AML-193 (cell line): ENCODE measurements at regions not wholly inside any gene's neighbourhood (a gene's known extent, or its start where the extent isn't known, plus 50 kb on each side); places are given as distances from the start of the nearest gene placed in this dataset.

Experiments used
- DNase-seq, 2 experiments: peaks; one replicate each; lab custom pipeline; 2025; lab: John Stamatoyannopoulos, UW

DNA sequence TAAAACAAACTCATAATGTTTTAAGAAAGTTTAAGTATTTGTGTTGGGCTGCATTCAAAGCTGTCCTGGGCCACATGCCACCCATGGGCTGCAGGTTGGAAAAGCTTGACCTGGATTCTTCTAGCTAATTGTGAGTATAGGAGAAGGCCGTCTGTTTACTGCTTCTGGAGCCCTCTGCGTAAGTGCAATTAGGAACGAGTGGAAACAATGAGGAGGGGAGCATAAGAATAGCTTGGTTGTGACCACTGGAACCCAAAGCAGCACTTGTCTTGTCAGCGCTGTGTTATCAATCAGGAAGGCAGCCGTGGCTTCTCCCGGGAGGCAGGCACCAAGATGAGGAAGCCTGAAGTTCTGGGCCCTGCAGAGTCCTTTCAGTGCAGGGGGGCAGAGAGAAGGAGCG is 110.4 kb upstream of the MBNL2 start:
- DNase-seq: no peak

DNA sequence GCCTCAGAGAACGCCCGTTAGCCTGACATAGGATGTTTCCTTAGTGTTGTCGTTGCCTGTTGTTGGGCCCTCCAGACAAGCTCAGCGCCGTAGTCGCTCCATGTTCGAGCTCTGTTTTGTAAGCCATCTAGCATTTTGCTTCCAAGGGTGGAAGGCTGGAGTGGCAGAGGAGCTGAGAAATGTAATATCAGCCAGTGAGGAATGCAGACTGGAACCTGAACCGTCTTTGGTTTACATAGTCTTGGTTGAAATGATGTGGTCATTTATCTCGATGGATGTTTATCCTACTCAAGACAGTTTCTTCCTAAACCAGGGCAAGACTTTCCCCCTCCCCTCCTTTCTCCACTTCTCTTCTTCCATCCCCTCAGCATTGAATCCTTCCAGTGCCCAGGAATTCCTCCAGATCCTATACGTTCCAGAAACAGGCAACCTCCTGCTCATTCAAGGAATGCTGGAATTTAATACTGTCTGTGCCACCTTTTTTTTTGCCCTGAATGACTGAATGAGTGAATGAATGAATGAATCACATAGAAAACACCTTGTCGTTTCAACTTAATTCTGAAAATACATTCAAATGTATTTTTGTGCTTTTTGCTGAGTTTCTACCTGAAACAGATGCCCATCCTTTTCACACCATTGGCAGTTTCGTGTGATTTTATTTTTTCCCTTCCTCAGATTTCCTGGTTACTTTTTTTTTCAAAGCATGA is 109.5 kb upstream of the MBNL2 start:
- DNase-seq: no peak

DNA sequence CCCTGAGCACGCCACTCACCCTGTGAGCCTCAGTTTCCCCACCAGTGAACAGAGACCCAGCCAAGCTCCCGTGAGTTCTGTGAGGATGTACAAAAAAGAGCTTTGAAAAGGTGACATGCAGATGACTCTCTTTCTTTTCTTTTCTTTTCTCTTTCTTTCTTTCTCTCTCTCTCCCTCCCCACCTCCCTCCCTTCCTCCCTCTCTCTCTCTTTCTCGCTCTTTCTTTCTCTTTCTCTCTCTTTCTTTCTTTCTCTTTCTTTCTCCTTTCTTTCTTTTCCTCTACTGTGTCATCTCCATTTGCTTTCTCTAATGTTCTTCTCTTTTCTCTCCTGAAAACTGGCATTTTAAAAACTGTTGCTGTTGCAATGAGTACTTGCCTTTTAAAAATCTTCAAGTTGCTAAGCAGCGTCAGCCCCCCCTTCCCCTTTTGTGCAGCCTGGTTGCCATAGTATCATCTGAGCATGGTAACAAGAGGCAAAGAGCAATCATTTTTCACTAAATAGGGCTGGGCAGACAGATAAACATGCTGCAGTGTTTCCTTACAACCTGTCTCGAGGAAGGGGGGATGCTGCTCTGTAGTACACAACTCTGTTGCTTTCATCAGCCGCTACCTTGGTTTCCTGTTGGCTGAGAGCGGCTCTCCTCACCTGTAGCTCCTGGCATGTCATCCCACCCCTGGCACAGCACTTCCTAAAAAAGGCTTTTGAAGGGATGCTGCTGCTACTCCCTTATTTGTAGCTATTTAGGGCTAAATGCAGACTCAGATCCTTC is 108.7 kb upstream of the MBNL2 start:
- no peak for DNase-seq

DNA sequence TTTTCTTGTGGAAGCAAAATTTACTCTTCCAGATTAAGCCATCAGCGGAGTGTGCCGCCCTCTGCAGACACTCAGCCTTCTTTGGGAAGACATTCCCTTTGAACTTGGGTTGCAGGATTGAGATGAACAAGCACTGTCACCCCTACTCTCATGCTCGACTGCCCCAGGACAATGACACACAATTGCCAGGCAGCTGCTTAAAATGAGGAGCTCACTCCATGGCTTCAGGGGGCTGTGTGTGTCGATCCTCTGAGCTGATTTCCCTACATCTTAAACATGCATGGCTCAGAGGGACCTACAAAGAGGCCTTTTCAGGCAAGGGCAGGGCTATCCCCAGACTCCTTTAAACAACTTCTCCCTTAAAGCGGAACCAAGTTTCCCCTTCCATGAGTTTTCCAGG is 107.5 kb upstream of the MBNL2 start:
- no peak for DNase-seq

DNA sequence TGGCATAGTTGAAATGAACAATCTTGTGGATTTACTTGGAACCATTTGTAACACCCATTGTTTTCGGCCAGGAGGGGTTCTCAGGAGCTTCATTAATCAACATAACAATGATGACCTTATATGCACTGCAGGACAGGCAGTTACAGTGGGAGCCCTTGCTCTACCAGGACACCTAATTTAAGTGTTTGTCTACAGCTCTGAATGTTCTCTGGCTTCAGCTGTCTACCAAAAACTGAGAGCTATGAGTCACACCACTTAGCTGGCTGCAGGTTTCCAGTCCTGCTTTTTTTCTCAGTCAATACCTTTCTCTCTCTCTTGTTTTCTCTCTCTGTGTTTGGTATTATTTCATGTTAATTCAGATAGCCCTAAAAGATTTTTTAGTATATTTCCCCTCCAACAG is 105.4 kb upstream of the MBNL2 start:
- no peak for DNase-seq

DNA sequence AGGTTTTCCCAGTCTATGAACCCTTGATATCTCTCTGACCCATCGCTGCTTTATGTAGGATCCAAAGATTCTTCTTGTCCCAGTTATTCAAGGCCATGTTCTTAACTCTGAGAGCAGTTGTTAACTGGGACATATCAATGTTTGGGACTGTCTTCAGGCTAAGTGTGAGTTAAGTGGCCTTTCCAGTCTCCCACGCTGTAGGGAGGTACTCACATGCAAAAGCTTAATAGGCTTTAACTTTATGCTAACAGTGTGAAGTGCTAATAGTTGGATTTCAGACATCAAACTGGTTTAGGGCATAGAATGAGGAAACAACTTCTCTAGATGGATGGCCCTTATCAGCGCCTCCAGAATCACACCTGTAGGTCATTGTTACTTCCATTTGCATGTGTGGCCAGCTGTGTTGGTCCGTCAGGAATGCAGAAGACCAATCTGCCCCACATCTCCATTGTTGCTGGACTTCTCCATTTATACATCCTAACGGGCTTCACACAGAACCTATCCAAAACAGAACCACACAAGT is 104.7 kb upstream of the MBNL2 start:
- no peak for DNase-seq

DNA sequence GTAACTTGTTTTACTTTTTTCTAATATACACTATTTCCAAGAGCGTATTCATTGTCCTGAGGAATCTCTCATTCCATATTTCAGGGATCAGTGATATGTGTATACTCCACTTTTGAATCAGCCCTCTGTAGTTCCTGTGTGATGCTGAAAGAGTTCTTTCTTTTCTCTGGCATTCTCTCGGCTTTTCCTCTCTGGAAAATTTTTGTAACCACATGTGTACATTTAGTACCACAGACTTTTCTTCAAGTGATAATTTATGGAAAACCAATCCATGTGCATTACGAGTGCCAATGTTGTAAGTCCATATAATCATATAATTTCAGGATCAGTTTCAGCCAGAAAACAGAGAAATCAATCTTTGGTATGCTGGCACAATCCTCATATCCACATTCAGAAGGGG is 102.2 kb upstream of the MBNL2 start:
- DNase-seq: no peak

DNA sequence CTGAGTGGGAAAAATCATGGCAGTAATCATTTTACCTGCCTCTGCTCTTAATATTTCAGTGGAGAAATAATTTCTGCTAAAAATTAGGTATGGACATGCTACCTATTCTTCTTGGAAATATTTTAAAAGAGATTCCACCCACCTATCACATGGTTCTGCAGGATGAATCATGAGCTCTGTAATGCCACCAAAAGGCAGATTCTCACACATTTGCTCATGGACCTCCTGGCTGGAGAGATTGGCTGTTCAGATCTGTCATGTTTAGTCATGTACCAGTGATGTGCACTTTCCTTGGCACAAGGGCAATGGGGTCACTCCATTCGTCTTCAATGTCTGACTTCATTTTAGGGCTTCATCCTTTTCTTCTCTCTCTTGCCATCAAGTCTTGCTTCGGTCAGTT is 101.8 kb upstream of the MBNL2 start:
- no peak for DNase-seq

DNA sequence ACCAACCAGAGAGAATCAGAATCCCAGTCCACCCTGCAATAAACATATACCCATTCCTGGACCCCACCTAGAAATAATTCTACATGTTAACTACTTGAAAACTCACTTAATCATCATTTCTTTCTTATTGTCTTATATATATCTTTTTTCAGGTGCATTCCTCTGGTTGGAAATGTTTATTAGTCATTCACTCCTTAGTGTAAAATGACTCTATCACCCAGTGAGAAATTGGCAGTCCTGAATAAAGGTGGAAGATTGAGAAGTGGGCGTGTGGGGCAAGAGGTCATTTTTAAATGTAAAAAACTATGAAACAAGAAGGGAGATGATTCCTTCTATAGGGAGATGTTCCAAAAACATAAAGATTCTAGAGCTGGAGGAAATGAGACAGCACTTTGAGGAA is 101.2 kb upstream of the MBNL2 start:
- DNase-seq: no peak

DNA sequence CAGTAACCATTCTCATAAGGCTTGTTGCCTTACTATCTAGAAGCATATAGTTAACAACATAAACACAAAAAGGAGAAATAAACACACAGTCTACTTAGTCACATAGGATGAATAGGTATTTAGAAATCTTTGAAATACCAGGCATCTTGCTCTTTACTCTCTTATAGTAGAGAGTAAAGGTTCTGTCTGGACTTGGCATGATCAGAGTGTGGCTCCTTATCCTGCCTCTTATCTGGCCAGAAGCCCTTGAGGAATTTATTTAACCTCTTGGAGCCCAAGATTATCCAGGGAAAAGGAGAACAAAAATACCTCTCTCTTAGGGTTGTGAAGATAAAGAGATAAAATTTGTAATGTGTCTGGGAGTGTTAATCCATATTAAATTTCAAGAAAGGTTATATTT is 100.2 kb upstream of the MBNL2 start:
- DNase-seq: no peak

DNA sequence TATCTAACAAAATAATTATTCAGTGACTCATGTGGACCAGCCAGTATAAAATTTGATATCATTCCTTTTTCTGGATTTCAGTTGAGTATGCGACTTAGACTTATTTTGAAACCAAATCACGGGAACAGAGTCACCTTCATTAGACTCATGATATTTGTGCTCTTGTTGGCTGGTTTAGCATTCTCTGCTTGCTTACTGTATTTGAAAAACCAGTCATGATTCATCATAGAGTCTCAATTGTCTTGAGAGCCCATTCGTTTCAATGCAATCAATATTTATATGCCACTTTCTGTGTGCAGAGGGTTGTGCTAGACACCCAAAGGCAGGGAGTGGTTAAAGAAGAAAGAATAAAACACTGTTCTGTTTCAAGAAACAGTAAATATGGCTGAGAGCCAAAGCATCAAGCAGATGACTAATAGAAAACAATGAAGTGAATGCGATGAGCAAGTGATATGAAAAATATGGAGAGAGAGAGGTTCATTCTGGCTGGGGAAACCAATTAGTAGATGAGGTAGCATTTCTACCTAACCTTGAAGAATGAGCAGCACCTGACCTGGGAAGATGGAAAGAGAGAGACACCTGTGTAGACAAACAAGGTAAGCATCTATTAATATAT is 99.6 kb upstream of the MBNL2 start:
- no peak for DNase-seq

DNA sequence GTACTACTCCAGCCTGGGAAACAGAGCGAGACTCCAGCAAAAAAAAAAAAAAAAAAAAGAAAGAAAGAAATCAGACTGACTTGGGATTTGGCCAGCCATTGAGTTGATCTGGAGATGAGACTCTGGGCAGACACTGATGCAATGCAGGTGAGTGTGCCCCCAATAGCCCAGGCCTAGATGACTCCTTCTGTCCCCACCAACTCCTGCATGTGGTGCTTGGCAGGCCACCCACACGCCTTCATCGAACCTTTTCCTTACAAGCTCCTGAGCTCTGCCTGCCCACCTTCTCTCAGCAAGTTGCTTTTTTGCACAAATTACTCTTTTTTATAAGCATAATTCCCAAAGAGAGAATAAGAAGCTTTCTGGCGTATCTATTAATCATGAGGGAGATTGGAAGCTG is 97.9 kb upstream of the MBNL2 start:
- no peak for DNase-seq

DNA sequence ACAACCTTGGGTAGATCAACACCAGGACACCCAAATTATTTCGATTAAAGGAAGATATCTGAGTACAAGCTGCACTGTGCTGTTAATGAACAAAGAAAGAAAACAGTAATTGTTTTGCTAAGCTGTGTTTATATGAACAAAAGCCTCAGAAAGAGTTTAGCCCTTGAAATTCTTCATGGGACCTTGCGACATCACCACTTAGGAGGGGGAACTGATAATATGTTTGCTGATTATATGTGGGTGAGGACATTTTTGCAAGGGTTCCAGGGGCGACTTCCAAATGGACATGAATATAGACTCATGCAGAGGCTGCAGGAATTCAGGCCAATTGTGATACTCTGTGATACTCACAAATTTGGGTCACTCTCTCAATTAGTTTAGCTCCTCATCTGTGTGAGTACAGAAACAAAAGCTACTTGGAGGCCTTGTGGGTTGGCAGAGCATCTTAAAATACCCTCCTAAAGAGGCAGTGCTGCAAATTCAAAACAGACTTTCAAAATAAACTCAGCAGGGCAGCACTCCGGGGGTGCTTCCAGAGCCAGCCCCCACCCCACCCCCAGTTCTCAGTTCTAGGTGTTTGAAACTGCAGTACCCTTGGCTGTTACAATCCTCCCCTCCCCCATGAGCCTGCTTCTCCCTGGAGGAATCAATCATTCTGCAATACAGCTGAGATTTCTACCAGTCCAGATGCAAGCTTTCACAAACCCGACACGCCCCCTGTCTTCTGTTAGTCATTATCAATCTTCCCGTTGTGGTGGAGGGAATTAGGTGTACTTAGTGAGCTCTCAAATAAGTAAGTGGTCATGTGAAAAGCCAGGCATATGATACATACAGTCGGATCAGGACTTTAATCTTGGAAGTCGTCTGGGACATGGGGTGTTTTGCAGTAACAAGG is 97.0 kb upstream of the MBNL2 start:
- no peak for DNase-seq

DNA sequence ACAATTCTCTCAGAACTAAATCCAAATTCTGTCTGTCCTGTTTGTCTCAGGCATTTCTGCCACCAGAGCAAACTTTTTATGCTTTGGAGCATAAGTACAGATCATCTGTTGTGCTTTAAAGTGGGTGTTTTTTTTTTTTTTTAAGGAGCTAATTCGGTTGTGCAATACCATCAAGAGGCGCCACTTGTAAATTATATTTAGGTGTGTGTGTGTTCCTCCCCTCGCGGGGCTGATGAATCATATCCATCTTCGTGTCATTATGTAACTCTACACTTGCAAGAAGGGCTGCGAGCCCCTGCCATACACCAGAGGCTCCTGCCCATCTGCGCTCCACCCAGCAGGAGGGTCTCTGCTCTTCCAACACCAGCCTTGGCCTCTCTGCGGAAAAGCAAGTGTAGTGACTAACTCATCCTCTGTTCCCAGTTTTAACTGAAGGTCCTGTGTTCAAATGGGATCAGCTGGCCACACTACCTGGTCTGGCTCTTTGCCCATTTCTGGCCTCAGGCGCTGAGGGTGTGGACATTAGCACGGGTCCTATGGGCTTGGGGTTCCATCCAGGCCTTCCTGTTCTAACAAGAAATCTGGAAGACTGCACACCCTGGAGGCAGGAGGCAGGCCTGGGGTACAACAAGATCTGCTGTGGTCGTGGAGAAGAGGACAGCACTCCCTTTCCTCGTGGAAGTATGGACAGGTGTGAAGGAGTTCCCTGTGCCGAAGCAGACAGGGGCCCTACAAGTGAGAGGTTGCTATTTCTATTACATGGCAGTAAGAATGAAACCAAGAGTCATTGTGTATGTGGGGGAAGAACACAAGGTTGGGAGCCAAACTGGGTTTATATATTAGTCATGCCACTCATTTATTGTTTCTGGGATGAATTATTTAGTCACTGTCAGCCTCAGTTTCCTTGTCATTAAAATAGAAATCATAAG is 96.1 kb upstream of the MBNL2 start:
- no peak for DNase-seq

DNA sequence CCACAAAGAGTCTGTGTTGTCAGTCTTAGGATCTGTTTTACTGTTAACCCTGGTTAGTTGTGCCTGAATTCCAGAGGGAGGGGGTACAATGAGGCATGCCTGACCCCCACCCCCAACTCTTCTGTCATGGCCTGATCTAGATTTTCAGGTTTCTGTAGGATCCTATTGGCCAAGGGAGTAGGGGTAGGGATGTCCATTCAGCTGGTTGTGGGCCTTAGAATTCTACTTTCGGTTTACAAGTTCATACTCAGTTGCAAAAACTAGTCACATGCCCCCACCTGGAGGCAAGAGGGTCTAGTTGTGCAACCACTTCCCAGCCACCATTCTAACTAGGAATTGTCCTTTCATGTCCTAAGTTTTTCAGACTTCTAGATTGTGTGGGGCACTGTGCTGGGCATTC is 94.3 kb upstream of the MBNL2 start:
- no peak for DNase-seq

DNA sequence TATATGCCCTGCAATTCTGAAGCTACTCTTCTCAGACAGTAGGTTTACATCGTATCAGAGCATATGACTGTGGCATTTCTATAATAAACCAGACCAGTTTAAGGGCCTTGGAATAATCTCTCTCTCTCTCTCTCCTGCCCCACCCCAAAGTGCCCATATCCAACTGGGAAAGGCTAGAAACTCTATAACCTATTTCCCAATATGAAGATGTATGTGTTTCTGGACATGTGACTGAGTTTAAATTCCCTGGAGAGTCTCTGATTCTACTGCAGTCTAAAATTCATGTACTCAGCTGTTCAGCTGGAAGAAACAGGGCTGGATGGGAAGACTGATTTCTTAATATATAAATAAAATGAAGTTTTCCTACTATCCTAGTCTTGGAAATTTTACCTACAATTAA is 91.9 kb upstream of the MBNL2 start:
- DNase-seq: no peak

DNA sequence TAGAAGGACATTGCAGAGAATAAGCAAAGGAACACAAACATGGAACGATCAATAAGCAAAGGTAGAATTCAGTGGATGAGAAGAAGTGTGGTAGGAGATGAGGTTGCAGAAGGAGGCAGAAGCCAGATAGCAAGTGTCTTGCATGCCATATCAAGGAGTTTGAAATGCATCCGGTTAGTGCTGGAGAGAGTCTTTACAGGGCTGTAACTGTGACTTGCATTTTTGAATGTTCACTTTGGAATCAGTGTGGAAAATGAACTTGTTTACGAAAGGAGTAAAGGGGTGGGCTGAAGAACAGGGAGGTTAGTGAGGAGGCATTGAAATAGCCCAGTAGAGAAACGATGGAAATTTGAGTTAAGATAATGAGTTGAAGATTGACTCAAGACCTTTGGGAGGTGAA is 90.7 kb upstream of the MBNL2 start:
- no peak for DNase-seq

DNA sequence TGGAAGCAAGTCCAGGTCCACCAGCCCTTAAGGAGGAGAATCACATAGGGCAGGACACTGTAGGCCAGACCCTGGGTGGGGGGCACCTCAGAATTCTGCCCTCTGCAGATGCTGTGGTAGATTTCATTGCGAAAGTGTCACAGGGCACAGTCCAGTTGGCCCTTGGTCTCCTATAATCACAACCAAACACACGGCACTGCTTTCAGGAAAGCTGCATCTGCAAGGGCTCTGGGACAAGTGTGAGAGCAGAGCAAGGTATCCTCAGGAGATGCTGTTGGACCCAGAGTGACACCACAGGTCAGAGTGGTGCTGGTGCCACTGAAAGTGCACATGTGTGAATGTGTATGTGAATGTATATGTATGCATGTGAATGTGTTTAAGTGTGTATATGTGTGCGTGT is 88.6 kb upstream of the MBNL2 start:
- no peak for DNase-seq

DNA sequence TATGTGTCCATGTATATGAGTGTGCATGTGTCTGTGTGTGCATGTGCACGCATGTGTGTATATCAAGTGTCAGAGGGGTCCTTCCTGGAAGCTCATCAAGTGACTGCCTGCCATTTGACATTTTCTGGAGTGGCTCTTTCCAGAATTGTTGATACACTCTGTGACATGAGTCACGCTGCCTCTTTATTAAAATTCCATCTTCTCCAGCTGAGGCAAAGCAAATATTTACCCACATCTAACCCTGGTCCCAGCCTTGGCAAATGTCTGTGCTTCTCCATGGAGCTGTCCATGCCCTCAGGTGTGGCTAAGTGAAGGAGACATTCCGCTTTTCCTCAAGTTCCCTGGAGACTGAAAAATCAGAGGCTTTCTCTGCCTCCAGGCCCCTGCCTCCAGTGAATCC is 88.2 kb upstream of the MBNL2 start:
- no peak for DNase-seq

DNA sequence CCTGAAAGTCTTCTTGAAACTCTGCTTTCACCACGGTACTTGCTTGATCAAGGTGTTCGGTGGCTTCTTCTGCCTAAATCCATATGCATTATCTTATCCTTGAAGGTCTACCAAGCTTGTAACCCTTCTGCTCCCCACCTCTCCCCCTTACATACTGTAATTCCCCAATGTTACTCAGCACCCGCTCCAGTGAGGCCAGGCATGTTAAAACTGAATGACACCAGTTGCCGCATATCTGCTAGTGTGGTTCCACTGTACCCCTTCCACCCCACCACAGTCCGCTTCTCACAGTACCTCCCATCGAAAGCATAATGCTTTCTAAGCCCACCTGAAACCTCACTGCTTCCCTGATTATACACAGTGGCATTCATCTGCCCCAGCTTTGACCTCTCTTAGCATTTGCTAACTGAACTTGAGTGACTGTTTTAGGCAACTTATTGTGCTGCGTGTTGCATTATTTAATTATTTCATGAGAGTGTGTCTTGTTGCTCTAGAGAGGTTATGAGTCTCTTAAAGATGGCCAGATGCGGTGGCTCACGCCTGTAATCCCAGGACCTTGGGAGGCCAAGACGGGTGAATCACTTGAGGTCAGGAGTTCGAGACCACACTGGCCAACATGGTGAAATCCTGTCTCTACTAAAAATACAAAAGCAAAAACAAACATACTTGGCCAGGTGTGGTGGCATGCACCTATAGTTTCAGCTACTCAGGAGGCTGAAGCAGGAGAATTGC is 87.6 kb upstream of the MBNL2 start:
- no peak for DNase-seq
